ENCODE measurements at regions not wholly inside any gene's neighbourhood (a gene's known extent, or its start where the extent isn't known, plus 50 kb on each side); places are given as distances from the start of the nearest gene placed in this dataset.

- no peak for DNase-seq (ENCODE audit: low spot score)
Measured at GRCh38 chr19:30083125-30083681, 141.2 kb downstream of the URI1 start.

- DNase-seq (ENCODE audit: low spot score) = no peak
Measured at GRCh38 chr19:30083701-30084156, 141.7 kb downstream of the URI1 start.

GRCh38 chr19:30084390-30084819 lies 142.4 kb downstream of the URI1 start:
- no peak for DNase-seq (ENCODE audit: low spot score)

GRCh38 chr19:30085394-30085793 lies 143.4 kb downstream of the URI1 start:
- no peak for DNase-seq (ENCODE audit: low spot score)

GRCh38 chr19:30086220-30086619 lies 144.2 kb downstream of the URI1 start:
- no peak for DNase-seq (ENCODE audit: low spot score)

GRCh38 chr19:30086916-30087315 lies 144.9 kb downstream of the URI1 start:
- DNase-seq (ENCODE audit: low spot score) = no peak

GRCh38 chr19:30087381-30088138 lies 145.5 kb downstream of the URI1 start:
- DNase-seq (ENCODE audit: low spot score) = no peak

- no peak for DNase-seq (ENCODE audit: low spot score)
Measured at GRCh38 chr19:30088567-30088966, 146.5 kb downstream of the URI1 start.

- DNase-seq (ENCODE audit: low spot score) = no peak
Measured at GRCh38 chr19:30089086-30089665, 147.1 kb downstream of the URI1 start.

- DNase-seq (ENCODE audit: low spot score) = no peak
Measured at GRCh38 chr19:30090476-30090875, 148.4 kb downstream of the URI1 start.

- DNase-seq (ENCODE audit: low spot score) = no peak
Measured at GRCh38 chr19:30090963-30091362, 148.9 kb downstream of the URI1 start.

GRCh38 chr19:30091456-30091855 lies 149.4 kb downstream of the URI1 start:
- no peak for DNase-seq (ENCODE audit: low spot score)

GRCh38 chr19:30091856-30092255 lies 149.8 kb downstream of the URI1 start:
- no peak for DNase-seq (ENCODE audit: low spot score)

- no peak for DNase-seq (ENCODE audit: low spot score)
Measured at GRCh38 chr19:30092721-30093569, 150.9 kb downstream of the URI1 start.

GRCh38 chr19:30093966-30094755 lies 152.1 kb downstream of the URI1 start:
- no peak for DNase-seq (ENCODE audit: low spot score)

GRCh38 chr19:30094756-30095140 lies 152.7 kb downstream of the URI1 start:
- no peak for DNase-seq (ENCODE audit: low spot score)

- no peak for DNase-seq (ENCODE audit: low spot score)
Measured at GRCh38 chr19:30095171-30095570, 153.1 kb downstream of the URI1 start.

- no peak for DNase-seq (ENCODE audit: low spot score)
Measured at GRCh38 chr19:30096596-30097370, 154.7 kb downstream of the URI1 start.

- no peak for DNase-seq (ENCODE audit: low spot score)
Measured at GRCh38 chr19:30097746-30098280, 155.8 kb downstream of the URI1 start.

- no peak for DNase-seq (ENCODE audit: low spot score)
Measured at GRCh38 chr19:30102239-30102638, 160.2 kb downstream of the URI1 start.

- no peak for DNase-seq (ENCODE audit: low spot score)
Measured at GRCh38 chr19:30102666-30103065, 160.6 kb downstream of the URI1 start.
